Panc1 (cell line): ENCODE measurements at regions not wholly inside any gene's neighbourhood (a gene's known extent, or its start where the extent isn't known, plus 50 kb on each side); places are given as distances from the start of the nearest gene placed in this dataset.

Experiments
- ATAC-seq: fragments of 200-7000 bp; cut with Tn5 transposase; 2 replicates; pipeline ENCODE4 v1.9.1; 2020; ENCODE audit warnings: mild to moderate bottlenecking, moderate library complexity
- BruUV-seq: library from RNA; stranded (reverse); fragments of 400-500 nt; replicated peaks from 2 replicates; lab custom pipeline; 2021; lab: Mats Ljungman, UMichigan
- CTCF ChIA-PET: fragments of 300-600 bp; sonication (Branson Sonifier 250); formaldehyde crosslinking; loops from one replicate; lab custom pipeline; 2022; ENCODE audit warnings: antibody characterized with exemption; lab: Charles Lee
- POLR2A ChIA-PET: fragments of 300-600 bp; sonication (Branson Sonifier 250); formaldehyde crosslinking; loops from one replicate; lab custom pipeline; 2022; ENCODE audit warnings: antibody characterized with exemption; lab: Charles Lee
- DNase-seq: peaks from one replicate; pipeline ENCODE4 v3.0.0-alpha.2; 2010; ENCODE audit warnings: low read depth, low spot score
- H3K27ac ChIP-seq: 2 replicates; pipeline ENCODE4 v1.5.1; 2011; ENCODE audit warnings: mild to moderate bottlenecking, low read length, inconsistent platforms
- H3K27me3 ChIP-seq: fragments of 200-500 bp; sonication (Bioruptor generic); 2 replicates; pipeline ENCODE4 v1.6.0; 2014; ENCODE audit warnings: low read length, inconsistent platforms; ENCODE audit not compliant: control insufficient read depth, insufficient read depth
- H3K36me3 ChIP-seq: fragments of 200-500 bp; sonication (Bioruptor generic); 2 replicates; pipeline ENCODE4 v1.5.1; 2014; ENCODE audit warnings: inconsistent platforms, mild to moderate bottlenecking, low read length, moderate library complexity; ENCODE audit not compliant: control insufficient read depth, insufficient read depth
- H3K4me1 ChIP-seq: 2 replicates; pipeline ENCODE4 v1.5.1; 2011; ENCODE audit warnings: inconsistent platforms, mild to moderate bottlenecking, low read length, moderate library complexity; ENCODE audit not compliant: control insufficient read depth, insufficient read depth
- H3K4me3 ChIP-seq, 2 experiments: 2 replicates each; pipeline ENCODE4 v1.5.1; 2011 to 2012; ENCODE audit warnings: low read depth in 2 of 2, low read length in 2 of 2, mild to moderate bottlenecking in 2 of 2, inconsistent platforms in 1 of 2, moderate library complexity in 1 of 2
- H3K9me3 ChIP-seq: fragments of 200-500 bp; sonication (Bioruptor generic); 2 replicates; pipeline ENCODE4 v1.5.1; 2014; ENCODE audit warnings: low read depth, mild to moderate bottlenecking, inconsistent platforms, low read length, moderate library complexity; ENCODE audit not compliant: control insufficient read depth, insufficient read depth
- POLR2AphosphoS5 ChIP-seq: IDR thresholded peaks from 2 replicates; pipeline ENCODE4 v1.6.1; 2012; ENCODE audit warnings: mild to moderate bottlenecking, low read depth, low read length, moderate library complexity
- SIN3A ChIP-seq: IDR thresholded peaks from 2 replicates; pipeline ENCODE4 v1.6.1; 2012; ENCODE audit warnings: low read depth, mild to moderate bottlenecking, low read length, moderate library complexity, borderline replicate concordance; ENCODE audit not compliant: insufficient read depth
- TCF7L2 ChIP-seq: IDR thresholded peaks from 2 replicates; pipeline ENCODE4 v1.6.1; 2011; ENCODE audit warnings: mild to moderate bottlenecking, low read depth, low read length, inconsistent platforms
- in situ Hi-C: cut with HindIII; loops from 2 replicates; pipeline ENCODE4 v1.10.0; 2016; ENCODE audit warnings: low sequenced_read_pairs, low pct_unique_long_range_greater_than_20kb
- intact Hi-C: fragments of 100-400 bp; cut with micrococcal nuclease; formaldehyde crosslinking; loops from one replicate; pipeline ENCODE4 v1.10.0; 2022; ENCODE audit not compliant: unreplicated experiment
- TF ChIP-seq, protein P1 (sequence below), 2 experiments: IDR thresholded peaks; 2 replicates each; pipeline ENCODE4 v1.6.1; 2011 to 2012; ENCODE audit warnings: low read depth in 2 of 2, control low read depth in 1 of 2, low read length in 1 of 2, mild to moderate bottlenecking in 1 of 2, moderate library complexity in 1 of 2; ENCODE audit not compliant: insufficient read depth in 1 of 2
- TF ChIP-seq, protein P2 (sequence below): fragments of 450-650 bp; IDR thresholded peaks from 2 replicates; pipeline ENCODE4 v1.5.1; 2017; ENCODE audit warnings: mild to moderate bottlenecking

DNA sequence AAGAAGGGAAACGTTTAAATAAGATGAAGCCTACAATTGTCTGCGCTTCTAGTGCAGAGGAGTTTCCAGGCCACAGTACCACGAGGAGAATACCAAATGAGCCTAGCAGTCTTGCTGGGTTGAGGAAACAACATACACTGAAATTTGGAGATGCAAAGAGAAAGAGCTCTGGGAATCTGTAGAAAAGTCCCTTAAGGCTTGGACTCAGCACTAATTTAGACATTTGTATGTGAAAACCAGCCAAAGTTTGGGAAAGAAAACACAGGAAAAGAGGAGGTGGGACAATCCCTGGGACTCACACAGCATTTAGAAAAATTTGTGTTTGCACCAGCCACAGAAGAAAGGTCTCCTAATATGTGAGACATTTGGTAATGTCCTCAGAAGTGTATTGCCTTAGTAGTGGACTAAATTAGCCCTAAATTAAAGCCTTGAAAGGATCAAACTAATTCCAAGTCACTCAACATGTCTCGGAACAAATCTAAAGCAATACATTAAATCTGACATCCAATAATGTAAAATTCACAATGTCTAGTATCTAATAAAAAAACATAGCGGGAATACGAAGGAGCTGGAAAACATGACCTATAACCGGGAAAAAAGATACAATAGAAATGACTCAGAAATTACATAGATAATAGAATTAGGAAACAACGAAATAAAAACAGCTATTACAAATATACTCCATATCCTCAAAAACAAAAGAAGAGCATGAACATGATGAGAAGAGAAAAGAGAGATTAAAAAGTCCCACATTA lies 187.1 kb upstream of the NAMPT start:
- no peak overlapping the region for H3K27ac ChIP-seq
- no peaks in the 10 kb centered on the region; the same call in 1 of the 2 replicates for H3K27me3 ChIP-seq
- no peaks in the 10 kb centered on the region for H3K9me3 ChIP-seq
- H3K36me3 ChIP-seq, result no peaks in the 10 kb centered on the region
- intact Hi-C loops, result no loop called here
- DNase-seq (no peak), ATAC-seq (no peak)
- in situ Hi-C loops, result no loop called here
- ChIA-PET CTCF (no interaction called here), POLR2A (no interaction called here)
- no peak overlapping the region for H3K4me3 ChIP-seq
- TF ChIP-seq TCF7L2, result no peak
- TF ChIP-seq, protein P1, sequence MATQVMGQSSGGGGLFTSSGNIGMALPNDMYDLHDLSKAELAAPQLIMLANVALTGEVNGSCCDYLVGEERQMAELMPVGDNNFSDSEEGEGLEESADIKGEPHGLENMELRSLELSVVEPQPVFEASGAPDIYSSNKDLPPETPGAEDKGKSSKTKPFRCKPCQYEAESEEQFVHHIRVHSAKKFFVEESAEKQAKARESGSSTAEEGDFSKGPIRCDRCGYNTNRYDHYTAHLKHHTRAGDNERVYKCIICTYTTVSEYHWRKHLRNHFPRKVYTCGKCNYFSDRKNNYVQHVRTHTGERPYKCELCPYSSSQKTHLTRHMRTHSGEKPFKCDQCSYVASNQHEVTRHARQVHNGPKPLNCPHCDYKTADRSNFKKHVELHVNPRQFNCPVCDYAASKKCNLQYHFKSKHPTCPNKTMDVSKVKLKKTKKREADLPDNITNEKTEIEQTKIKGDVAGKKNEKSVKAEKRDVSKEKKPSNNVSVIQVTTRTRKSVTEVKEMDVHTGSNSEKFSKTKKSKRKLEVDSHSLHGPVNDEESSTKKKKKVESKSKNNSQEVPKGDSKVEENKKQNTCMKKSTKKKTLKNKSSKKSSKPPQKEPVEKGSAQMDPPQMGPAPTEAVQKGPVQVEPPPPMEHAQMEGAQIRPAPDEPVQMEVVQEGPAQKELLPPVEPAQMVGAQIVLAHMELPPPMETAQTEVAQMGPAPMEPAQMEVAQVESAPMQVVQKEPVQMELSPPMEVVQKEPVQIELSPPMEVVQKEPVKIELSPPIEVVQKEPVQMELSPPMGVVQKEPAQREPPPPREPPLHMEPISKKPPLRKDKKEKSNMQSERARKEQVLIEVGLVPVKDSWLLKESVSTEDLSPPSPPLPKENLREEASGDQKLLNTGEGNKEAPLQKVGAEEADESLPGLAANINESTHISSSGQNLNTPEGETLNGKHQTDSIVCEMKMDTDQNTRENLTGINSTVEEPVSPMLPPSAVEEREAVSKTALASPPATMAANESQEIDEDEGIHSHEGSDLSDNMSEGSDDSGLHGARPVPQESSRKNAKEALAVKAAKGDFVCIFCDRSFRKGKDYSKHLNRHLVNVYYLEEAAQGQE (IDR thresholded peaks at IDR 0.05; ENCODE audit: insufficient read depth in 1 of 2, low read depth in 2 of 2, low read length in 1 of 2), result no peak
- no peak for TF ChIP-seq SIN3A
- TF ChIP-seq, protein P2, sequence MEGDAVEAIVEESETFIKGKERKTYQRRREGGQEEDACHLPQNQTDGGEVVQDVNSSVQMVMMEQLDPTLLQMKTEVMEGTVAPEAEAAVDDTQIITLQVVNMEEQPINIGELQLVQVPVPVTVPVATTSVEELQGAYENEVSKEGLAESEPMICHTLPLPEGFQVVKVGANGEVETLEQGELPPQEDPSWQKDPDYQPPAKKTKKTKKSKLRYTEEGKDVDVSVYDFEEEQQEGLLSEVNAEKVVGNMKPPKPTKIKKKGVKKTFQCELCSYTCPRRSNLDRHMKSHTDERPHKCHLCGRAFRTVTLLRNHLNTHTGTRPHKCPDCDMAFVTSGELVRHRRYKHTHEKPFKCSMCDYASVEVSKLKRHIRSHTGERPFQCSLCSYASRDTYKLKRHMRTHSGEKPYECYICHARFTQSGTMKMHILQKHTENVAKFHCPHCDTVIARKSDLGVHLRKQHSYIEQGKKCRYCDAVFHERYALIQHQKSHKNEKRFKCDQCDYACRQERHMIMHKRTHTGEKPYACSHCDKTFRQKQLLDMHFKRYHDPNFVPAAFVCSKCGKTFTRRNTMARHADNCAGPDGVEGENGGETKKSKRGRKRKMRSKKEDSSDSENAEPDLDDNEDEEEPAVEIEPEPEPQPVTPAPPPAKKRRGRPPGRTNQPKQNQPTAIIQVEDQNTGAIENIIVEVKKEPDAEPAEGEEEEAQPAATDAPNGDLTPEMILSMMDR, result no peak
- TF ChIP-seq POLR2AphosphoS5, result no peak
- no TSS peak for BruUV-seq
- no peaks in the 10 kb centered on the region for H3K4me1 ChIP-seq

DNA sequence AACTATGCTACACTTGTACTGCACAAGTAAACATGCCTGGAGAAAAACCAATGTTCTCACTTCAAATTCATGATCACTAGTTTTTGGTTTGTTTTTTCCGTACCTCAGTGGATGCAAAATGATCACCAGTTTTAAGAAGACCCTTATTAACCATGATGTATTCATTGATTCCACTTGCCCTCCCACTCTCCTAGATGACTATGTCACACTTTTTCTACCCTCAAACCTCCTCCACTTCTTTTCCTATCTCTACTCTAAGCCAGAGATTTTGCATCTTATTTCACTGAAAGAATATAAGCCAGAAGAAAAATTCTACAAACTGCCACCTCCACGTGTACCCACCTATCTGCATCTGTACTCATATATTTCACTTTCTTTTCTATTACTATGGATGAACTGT lies 186.2 kb upstream of the NAMPT start:
- H3K27me3 ChIP-seq, result no peaks in the 10 kb centered on the region; the same call in 1 of the 2 replicates
- BruUV-seq, result no TSS peak
- intact Hi-C loops, result no loop called here

More for the DNA sequence above, 186.2 kb upstream of the NAMPT start:
- in situ Hi-C loops, result no loop called here
- TF ChIP-seq, protein P1 (IDR thresholded peaks at IDR 0.05; ENCODE audit: insufficient read depth in 1 of 2, low read depth in 2 of 2, low read length in 1 of 2), result no peak
- TF ChIP-seq POLR2AphosphoS5 (no peak), TCF7L2 (no peak), SIN3A (no peak)
- TF ChIP-seq, protein P2, result no peak
- no peak for ATAC-seq
- no peaks in the 10 kb centered on the region for H3K4me1 ChIP-seq
- H3K9me3 ChIP-seq, result no peaks in the 10 kb centered on the region
- no peaks in the 10 kb centered on the region for H3K36me3 ChIP-seq
- ChIA-PET POLR2A (no interaction called here), CTCF (no interaction called here)
- no peak overlapping the region for H3K27ac ChIP-seq
- no peak overlapping the region for H3K4me3 ChIP-seq
- DNase-seq, result no peak
